A673 (cell line): ENCODE measurements at regions not wholly inside any gene's neighbourhood (a gene's known extent, or its start where the extent isn't known, plus 50 kb on each side); places are given as distances from the start of the nearest gene placed in this dataset.

Experiments
- BruUV-seq: library from RNA; stranded (reverse); fragments of 400-500 nt; replicated peaks from 2 replicates; lab custom pipeline; 2021; lab: Mats Ljungman, UMichigan
- CTCF ChIA-PET: fragments of 300-600 bp; sonication (Branson Sonifier 250); formaldehyde crosslinking; loops from one replicate; lab custom pipeline; 2022; ENCODE audit warnings: antibody characterized with exemption; lab: Charles Lee
- POLR2A ChIA-PET: fragments of 300-600 bp; sonication (Branson Sonifier 250); formaldehyde crosslinking; loops from one replicate; lab custom pipeline; 2022; ENCODE audit warnings: antibody characterized with exemption; ENCODE audit not compliant: low non-redundant PET; lab: Charles Lee
- DNase-seq: peaks from one replicate; pipeline ENCODE4 v3.0.0-alpha.2; 2015; ENCODE audit warnings: low spot score
- H3K27ac ChIP-seq: fragments of 200-600 bp; sonication (generic); 2 replicates; pipeline ENCODE4 v1.5.1; 2016; ENCODE audit warnings: mixed run types, low read depth, mild to moderate bottlenecking, mixed read lengths, antibody characterized with exemption, low read length; ENCODE audit not compliant: poor library complexity, severe bottlenecking
- H3K27me3 ChIP-seq: fragments of 200-600 bp; sonication (generic); replicated peaks from 2 replicates; pipeline ENCODE4 v1.6.1; 2017; ENCODE audit warnings: mixed run types, low read depth, mild to moderate bottlenecking, mixed read lengths, antibody characterized with exemption, low read length; ENCODE audit not compliant: insufficient read depth, poor library complexity
- H3K36me3 ChIP-seq: fragments of 200-600 bp; sonication (generic); 2 replicates; pipeline ENCODE4 v1.6.1; 2016; ENCODE audit warnings: mixed run types, mild to moderate bottlenecking, mixed read lengths, antibody characterized with exemption, low read length; ENCODE audit not compliant: insufficient read depth, poor library complexity, severe bottlenecking
- H3K4me1 ChIP-seq: fragments of 200-600 bp; sonication (generic); 2 replicates; pipeline ENCODE4 v1.6.1; 2017; ENCODE audit warnings: mixed run types, mild to moderate bottlenecking, mixed read lengths, antibody characterized with exemption, low read length; ENCODE audit not compliant: insufficient read depth, poor library complexity, severe bottlenecking
- H3K4me3 ChIP-seq: fragments of 200-600 bp; sonication (generic); 2 replicates; pipeline ENCODE4 v1.5.1; 2016; ENCODE audit warnings: low read depth, mixed run types, mild to moderate bottlenecking, mixed read lengths, low read length; ENCODE audit not compliant: poor library complexity, severe bottlenecking
- H3K9me3 ChIP-seq: fragments of 200-600 bp; sonication (generic); 2 replicates; pipeline ENCODE4 v1.6.1; 2016; ENCODE audit warnings: mixed run types, low read depth, mild to moderate bottlenecking, mixed read lengths, antibody characterized with exemption, low read length; ENCODE audit not compliant: poor library complexity, severe bottlenecking
- CTCF ChIP-seq: fragments of 300-800, 200-600 bp; sonication (generic); conservative IDR thresholded peaks from 2 replicates; pipeline ENCODE4 v1.5.1; 2017; ENCODE audit warnings: low read depth, mild to moderate bottlenecking, antibody characterized with exemption, low read length, moderate library complexity, mixed read lengths
- EZH2 ChIP-seq: fragments of 200-600 bp; sonication (generic); IDR thresholded peaks from 2 replicates; pipeline ENCODE4 v1.6.1; 2017; ENCODE audit warnings: borderline replicate concordance, low read depth, mild to moderate bottlenecking, mixed read lengths, antibody characterized with exemption, low read length; ENCODE audit not compliant: poor library complexity, severe bottlenecking
- intact Hi-C: fragments of 100-400 bp; cut with micrococcal nuclease; formaldehyde crosslinking; loops from one replicate; pipeline ENCODE4 v1.10.0; 2022; ENCODE audit not compliant: unreplicated experiment

- DNase-seq = peak; percentile 70
- no peaks in the 10 kb centered on the region for H3K9me3 ChIP-seq
- POLR2A ChIA-PET = no interaction called here
- no peaks in the 10 kb centered on the region for H3K27me3 ChIP-seq
- CTCF ChIA-PET = no interaction called here
- no peaks in the 10 kb centered on the region for H3K36me3 ChIP-seq
- H3K4me3 ChIP-seq = no peak overlapping the region
- H3K27ac ChIP-seq = no peak overlapping the region
- H3K4me1 ChIP-seq = peaks cover 13% of the 10 kb centered on the region
- TF ChIP-seq CTCF = no peak
- no peak for TF ChIP-seq EZH2
- BruUV-seq = no TSS peak
- intact Hi-C loops = loop anchor here (2.0 kb wide), 1 partner anchor 104 kb away; the partner anchor contains the start of gene STK17B
These were observed 103.0 kb upstream of the STK17B start for GRCh38 chr2:196274387-196274809.

GRCh38 chr2:196275646-196276352, 104.4 kb upstream of the STK17B start:
- H3K27ac ChIP-seq = no peak overlapping the region
- no TSS peak for BruUV-seq
- H3K36me3 ChIP-seq = no peaks in the 10 kb centered on the region
- no peaks in the 10 kb centered on the region for H3K9me3 ChIP-seq
- H3K27me3 ChIP-seq = no peaks in the 10 kb centered on the region
- DNase-seq = peak; percentile 38
- ChIA-PET CTCF (interaction anchor here (0.6 to 1.7 kb wide), 4 partner anchors 124 to 483 kb away, joined by 3 to 6 read pairs (median 4); no protein-coding TSS in a partner anchor), POLR2A (no interaction called here)
- TF ChIP-seq CTCF (no peak), EZH2 (no peak)
- intact Hi-C loops = loop anchor here (2.0 kb wide), 2 partner anchors 105 to 197 kb away; partner anchors contain the start of gene STK17B
- peaks cover 13% of the 10 kb centered on the region for H3K4me1 ChIP-seq
- H3K4me3 ChIP-seq = no peak overlapping the region

- CTCF ChIA-PET = interaction anchor here (1.7 kb wide), 1 partner anchor 198 kb away, joined by 6 read pairs; no protein-coding TSS in a partner anchor
- H3K27ac ChIP-seq = no peak overlapping the region
- no peaks in the 10 kb centered on the region for H3K9me3 ChIP-seq
- H3K27me3 ChIP-seq = no peaks in the 10 kb centered on the region
- H3K36me3 ChIP-seq = no peaks in the 10 kb centered on the region
- no peak overlapping the region for H3K4me3 ChIP-seq
- intact Hi-C loops = loop anchor here (2.0 kb wide), 1 partner anchor 198 kb away; no protein-coding TSS in a partner anchor
- DNase-seq = no peak
- TF ChIP-seq EZH2 (no peak), CTCF (no peak)
- peaks cover 13% of the 10 kb centered on the region for H3K4me1 ChIP-seq
- POLR2A ChIA-PET = no interaction called here
- BruUV-seq = no TSS peak
These were observed 105.0 kb upstream of the STK17B start for GRCh38 chr2:196276421-196276820.
